SW 1271 (cell line): ENCODE measurements at regions not wholly inside any gene's neighbourhood (a gene's known extent, or its start where the extent isn't known, plus 50 kb on each side); places are given as distances from the start of the nearest gene placed in this dataset.

ENCODE experiments used
- DNase-seq, 2 experiments: peaks; one replicate each; lab custom pipeline; 2025; lab: John Stamatoyannopoulos, UW

DNA sequence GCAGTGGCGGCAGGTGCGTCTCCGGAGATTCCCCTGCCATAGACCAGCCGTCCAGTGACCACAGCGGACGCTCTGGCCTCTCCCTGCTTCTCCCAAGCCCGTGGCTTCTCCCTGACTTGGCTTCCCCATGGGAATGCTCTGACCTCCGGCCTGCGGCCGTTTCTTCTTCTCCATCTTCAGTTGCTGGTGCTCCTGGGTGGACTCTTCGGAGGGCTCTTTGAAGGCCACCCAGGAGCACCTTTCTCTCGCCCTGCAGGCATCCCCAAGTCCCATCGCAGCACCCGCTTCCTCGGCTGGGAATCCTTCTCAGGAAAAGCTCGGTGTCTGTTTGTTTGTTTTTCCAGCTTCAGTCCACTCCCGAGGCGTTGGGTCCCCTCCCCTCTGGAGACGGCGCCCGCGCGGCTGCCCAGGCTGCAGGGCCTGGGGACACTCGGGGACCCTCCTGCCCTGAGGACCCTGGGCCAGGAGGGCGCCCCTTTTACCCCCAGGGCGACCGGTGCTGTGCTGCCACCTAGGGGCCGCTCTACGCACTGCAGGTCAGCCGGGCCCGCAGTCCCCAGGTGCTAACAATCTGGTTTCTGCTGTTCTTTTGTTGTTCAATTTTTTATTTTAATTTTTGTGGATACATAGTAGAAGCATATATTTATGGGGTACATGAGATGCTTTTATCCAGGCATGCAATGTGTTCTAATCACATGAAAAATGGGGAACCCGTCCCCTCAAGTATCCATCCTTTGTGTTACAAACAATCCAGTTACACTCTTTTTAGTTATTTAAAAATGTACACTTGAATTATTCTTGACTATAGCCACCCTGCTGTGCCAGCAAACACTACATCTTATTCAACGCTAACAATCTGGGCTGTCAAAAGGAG, 197.9 kb upstream of the ADAMTS16 start:
- no peak for DNase-seq

DNA sequence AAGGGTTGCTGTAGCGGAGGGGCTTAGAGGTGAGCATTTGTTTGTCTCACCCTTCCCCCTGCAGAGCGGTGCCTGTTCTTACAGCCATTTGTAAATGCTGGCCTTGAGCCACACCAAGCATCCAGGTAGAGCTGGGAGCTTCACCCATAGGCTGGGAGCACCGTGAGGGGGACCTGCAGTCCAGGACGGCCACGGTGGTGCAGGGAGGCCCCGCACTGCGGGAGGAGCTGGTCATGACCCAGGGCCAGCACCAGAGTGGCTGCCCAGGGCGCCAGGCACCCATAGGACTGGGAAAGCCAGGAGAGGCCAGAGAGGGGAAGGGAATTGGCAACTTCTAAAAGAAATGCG, 197.3 kb upstream of the ADAMTS16 start:
- no peak for DNase-seq

DNA sequence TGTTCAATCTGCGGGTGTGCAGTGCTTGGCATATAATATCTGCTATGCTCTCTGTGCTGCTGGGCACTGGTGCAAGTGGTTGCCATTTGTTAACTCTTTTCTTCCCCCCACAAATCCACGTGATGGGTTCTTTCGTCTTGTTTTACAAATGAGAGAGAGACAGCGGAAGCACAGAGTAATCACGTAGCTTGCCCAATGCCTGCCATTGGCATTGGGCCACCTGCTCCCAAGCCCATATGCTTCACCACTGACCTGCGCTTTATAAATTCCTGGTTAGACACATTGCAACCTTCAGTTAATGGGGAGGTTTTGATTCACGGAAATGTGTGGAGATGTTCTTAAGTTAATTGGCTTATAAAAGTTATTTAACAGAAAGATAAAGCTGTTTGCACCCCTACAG, 194.8 kb upstream of the ADAMTS16 start:
- DNase-seq: no peak

DNA sequence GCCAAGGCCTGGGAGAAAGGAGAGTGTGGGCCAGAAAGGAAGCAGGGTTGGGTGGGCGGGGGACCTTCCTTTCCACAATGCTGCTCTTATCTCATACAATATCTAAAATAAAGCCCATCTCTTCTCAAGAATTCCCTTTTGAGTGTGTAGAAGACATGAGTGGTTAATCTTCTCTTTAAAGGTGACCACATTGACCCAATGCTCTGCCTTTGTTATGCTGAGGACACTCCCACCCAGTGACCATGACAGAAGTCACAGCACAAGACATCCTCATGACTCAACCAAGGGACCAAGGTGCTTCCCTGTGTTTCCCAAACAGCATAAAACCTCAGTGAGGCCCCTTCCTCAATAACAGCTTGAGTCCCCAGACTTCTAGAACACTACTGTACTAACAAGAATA, 193.0 kb upstream of the ADAMTS16 start:
- DNase-seq: no peak

DNA sequence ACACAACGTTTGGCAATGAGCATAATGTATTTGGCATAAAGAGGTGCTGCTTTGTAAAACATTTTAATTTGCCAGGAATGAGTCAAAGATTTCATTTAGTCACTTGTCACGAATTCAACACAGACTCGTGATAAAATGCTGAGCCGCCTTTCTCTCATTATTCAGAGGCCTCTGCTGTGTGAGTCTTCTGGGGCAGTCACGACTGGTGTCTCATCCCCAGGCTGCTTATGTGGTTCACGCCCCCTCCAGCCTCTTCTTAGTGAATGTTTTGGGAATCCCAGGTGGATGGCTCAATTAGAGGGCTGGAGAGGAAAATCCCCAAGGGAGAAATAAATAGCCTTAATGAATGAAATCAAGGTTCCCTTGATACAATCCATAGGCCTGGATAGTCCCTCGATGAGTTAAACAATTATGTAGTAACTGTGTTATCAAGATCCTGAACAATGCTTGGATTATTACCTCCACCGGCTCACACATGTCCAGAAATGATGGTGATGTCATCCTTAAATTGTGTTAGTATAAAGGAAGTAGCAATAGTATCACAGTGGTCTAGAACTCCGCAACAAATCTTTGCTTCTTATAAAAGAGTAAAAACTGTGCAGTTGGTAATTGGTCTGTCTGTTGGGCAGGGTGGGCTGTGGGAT, 192.1 kb upstream of the ADAMTS16 start:
- no peak for DNase-seq

DNA sequence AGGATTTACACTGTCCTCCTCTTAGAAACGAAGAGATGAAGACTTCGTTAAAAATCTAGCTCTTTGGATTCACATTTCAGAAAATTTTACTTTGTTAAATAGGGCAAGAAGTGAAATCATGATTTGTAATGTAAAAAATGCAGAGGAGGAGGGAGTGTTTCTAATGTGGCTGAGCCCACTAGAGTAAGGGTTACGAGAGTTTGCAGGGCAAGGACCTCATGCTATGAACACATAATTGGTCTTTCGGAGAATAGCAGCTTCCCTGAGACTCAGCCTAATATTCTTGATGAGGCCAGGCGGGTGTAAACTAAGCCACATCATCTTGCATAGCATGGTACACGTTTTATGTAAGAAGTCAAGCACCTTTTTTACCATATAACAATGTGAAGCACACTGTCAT, 191.0 kb upstream of the ADAMTS16 start:
- no peak for DNase-seq

DNA sequence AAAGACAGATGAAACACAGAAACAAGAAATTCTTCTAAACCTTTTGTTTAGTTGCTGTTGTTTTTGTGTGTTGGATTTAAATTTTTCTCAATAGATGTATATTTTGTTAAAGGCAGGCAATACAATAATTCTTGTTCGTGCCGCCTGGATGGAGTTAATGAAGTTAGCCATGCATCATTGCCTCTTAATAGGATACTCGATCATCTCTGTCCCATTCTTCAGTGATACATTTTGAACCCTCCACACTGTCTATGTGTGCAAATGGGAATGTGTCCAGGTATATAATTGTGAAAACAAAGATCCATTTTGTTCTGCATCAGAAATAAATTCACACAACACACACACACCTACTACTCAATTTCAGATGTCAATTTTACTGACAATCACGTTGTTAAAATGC, 186.6 kb upstream of the ADAMTS16 start:
- DNase-seq: no peak

DNA sequence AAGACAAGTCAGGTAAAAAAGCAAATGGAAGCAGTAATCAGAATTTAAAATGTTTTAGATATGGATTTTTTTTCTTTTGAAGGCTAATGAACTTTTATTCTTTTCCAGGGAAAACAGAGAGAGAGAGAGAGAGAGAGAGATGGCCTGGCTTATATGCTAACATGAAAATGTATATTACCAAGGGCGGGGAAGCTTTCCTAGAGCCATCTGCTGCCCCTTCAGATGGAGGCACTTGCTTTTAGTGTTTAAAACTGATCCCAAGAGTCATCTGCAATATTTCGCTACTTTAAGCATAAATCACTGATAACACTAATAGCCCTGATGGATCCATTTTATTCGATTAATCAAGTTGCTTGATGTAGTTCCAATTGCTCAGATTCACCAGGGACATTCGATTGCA, 186.1 kb upstream of the ADAMTS16 start:
- DNase-seq: no peak

DNA sequence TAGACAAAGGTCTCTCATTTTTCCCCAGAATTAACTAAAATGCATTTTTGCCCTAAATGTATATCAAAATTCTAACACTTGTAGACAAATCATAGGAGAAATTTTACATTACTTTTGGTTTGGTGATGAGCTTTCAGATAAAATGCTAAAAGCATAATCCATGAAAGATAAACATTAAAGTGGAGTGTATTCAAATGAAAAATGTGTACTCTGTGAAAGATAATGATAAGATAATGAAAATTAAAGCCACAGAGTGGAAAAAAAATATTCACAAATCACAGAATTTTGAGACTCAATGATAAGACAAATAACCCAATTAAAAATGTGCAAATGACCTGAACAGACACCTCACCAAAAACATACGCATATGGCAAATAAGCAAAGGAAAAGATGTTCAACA, 176.9 kb upstream of the ADAMTS16 start:
- DNase-seq: no peak

DNA sequence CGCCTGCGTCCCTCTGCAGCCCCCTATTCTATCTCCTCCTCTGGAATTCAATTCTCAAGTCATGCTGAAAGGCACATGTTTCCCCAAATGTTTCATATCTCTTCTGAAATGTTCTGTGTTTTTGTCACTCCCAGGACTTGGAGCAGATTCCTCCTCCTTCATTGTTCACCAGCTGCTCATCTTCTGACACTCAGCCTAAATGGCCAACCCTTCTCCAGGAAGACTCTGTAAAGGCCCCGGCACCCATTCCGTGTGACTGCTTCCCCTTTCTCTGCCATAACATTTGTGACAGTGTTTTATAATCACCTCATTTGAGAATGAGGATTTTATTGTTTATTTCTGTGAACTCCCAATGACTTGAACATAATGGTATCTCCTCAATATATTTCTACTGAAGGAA, 170.8 kb upstream of the ADAMTS16 start:
- no peak for DNase-seq

DNA sequence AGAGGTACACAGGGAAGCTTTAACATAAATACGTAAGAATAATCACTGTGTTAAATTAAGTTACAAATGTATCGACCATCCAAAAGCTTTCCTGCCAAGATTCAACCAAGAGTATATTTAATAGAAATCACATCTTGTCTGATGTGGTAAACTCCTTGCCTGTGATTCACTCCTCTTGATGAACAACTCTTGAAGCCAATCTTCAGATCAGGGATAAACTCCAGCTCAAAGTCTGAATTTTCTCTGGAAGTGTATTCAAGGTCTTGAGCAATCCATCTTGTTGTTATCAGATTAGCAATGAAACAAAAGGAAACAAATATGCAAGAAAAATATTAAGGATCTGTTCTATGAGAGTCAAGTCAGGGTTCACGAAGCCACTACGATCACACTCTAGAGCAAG, 170.0 kb upstream of the ADAMTS16 start:
- no peak for DNase-seq

DNA sequence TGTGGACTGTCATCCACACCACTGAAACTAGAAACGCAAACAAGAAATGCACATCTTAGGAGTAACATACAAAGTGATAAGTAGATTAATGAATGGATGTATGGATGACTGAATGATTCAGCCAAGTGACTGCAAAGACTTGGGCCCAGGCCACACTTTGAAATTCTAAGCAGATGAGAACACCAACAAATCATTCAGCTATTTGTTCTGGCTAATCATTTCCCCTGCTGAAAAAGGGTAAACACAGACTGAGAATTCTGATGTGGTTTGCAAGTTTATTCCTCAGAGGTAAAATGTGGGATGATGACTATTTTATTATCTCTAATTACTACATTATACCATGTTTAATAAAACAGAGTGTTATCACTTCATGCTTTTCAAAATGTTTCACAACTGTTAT, 163.2 kb upstream of the ADAMTS16 start:
- DNase-seq: no peak

DNA sequence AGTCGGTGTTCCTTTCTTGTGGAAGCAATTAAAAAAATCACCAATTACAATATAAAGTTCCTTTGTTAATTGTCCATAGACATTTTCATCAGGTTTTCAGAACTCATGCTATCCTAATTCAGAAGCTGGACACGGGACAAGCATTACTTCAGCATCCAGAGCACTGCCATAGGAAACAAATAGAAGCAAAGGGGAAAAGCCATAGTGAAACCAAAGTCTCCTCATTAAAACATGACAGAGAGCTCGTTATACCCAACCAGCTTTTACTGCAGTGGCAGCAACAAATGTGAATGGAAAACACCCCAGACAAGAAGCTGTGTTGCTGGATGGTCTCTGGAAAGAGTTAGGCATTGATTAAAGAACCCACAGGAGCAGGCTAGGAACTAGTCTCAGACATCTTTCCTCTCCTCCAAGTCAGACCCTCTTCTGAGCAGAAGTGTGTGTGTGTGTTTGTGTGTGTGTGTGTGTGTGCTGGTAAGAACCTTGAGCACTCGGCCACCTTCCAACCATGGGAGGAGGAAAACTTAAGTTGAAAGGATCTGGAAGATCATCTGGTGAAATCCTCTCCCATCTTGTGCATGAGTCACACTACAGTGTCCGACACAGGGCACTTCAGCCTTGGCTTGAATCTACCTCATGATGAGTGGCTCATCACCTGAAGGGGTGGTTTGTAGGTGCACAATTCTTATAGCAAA, 162.6 kb upstream of the ADAMTS16 start:
- DNase-seq: no peak

DNA sequence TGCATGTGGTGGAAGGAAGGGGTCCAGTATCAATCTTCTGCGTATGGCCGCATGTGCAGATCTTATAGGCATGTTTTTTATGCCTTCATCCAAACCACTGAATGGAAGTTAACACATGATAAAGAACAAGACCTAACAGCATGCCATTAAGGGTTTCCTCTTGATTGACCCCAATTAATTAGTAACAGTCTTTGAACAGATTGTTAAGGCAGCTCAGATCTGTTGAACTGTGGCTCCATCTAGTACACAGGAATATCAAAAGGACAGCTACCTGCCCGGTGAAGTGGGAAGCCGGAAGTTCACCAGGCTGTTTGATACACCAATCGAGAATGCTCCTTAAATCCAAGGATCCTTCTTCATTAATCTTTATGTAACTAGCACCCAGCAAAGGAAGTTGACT, 159.9 kb upstream of the ADAMTS16 start:
- DNase-seq: no peak

DNA sequence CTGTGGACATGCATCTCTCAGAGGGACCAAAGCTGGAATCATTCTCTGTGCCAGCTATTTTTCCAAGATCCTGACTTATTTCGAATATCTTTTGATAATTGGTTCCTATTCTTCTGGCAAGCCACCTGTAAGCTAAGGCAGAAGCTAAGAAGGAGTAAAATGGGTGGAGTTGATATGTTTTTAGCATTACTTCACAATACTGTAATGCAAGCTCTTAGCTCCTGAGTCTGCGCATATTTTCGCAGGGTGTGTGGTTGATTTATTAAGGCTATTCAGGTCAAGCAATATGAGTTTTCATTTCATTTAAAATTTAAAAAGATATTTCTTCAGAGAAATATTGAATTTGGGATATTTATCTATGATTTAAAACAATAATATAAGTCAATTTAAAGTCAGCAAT, 158.5 kb upstream of the ADAMTS16 start:
- DNase-seq: no peak

DNA sequence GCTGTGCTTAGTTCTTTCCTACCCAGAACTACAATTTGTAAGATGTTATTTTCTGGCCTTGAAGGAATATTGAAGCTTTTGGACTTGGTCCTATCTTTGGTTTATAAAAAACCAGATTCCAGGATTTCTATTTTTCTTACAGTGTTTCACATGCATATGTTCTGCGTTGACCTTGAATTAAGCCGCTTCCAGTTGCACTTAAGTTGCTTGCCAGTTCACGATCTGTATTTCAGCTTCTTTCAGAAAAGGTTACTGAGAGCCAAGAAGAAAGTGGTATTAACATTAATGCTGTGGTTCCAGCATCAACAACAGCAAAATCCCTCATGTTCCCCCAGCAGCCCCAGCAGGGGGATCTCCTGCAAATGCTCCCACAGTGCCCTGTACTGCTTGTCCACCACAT, 156.4 kb upstream of the ADAMTS16 start:
- DNase-seq: no peak

DNA sequence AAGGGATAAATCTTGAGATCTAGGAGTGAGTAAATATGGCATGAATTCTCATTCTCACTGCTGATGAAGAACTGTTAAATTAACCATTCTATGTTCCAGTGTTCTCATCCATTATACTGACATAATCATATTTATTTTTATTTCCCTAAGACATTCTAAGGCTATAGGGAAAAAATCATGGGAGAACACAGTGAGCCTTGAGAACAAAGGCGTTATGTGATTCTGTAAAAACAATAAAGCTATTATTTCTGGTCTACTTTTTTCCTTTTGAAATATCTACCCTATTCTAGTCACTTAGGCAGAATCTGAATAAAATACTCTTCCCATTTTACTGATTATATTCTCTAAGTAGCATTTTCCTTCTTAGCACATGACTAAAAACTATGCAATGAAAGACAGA, 155.7 kb upstream of the ADAMTS16 start:
- DNase-seq: no peak

DNA sequence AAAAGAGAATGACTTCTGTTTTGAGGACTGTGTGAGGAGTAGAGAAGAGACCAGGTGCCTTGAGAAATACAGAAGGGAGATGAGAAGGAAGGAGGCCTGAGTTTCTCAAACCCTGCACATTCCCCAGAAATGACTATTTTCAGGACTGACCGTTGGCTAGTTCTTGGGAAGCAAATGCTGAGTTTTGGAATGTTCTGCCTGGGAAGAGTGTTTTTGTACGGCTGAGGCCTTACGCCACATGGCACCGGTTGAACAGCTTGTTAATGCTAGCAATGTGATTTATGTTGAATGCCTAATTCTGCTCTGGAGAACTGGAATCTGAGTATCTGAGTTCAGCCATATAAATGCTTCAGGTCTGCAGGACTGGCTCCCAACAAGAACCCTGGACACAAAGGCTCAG, 152.7 kb upstream of the ADAMTS16 start:
- no peak for DNase-seq

DNA sequence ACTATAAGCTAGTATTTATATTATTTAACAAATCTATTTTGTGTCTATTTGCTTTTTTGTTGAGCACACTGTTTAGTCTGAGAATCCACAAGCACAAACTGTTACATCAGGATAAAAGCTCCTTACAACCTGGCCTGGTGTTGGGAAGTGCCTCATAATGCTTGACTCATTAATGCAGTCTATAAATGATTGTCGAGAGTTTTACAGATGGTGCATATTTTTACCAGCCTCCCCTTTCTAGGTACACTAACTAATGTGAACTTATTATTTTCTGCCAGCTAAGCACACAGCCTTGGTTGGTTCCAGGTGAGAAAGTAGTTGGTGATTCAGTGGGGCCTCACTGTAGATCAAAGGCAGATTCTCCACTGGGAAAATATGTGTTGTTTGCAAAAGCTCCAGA, 151.0 kb upstream of the ADAMTS16 start:
- DNase-seq: no peak

DNA sequence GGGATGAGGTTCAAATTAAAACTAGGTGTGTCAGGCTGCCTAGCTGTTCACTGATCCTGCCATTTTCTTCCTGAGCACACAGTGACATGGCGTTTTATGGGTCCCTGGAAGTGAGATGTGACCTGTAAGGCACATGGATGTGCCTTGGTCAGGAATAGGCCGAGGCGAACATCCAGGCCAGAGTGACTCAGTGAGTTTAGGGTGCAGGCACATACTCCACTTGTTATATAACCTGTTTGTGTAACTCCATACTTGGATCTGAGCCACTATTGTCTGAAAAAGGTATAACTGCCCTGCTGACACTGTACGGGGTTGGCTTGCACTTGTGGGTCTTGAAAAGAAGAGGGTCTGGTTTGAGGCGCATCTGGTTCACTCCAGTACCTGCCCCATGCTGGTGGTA, 150.1 kb upstream of the ADAMTS16 start:
- DNase-seq: no peak

DNA sequence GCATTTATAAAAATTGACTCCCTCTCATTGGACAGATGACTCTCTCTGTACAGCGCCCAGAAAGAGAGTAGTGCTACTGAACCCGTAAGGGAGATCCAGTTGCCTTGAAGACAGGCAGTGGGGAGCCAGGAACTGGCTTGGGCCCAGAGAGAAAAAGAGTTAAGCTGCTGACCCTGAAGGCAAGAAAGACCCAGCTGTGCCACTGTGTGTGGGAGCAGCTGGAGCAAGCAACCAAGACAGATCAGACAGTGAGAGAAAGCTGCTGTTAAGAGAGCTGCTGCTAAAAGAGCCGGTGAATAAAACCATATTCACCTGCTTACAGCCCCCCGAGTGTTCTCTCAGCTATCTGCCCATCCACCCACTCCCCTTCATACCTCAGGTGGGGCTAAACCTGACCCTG, 149.7 kb upstream of the ADAMTS16 start:
- DNase-seq: no peak

DNA sequence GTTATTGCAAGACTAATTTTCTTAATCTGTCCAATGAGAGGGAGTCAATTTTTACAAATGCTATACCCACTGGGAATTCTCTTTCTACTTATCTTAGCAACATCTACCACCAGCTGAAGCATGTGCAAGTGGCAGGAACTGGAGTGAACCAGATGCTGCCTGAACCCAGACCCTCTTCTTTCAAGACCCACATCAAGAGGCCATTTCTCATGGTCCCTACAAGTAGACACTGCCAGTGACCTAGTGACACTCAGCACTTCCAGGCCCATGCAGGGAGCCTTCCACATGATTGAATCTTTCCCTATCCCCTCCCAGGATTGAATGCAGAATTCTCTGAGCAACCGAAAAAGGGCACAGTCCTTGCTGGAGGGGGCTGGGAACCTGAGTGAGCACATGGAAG, 148.2 kb upstream of the ADAMTS16 start:
- no peak for DNase-seq

DNA sequence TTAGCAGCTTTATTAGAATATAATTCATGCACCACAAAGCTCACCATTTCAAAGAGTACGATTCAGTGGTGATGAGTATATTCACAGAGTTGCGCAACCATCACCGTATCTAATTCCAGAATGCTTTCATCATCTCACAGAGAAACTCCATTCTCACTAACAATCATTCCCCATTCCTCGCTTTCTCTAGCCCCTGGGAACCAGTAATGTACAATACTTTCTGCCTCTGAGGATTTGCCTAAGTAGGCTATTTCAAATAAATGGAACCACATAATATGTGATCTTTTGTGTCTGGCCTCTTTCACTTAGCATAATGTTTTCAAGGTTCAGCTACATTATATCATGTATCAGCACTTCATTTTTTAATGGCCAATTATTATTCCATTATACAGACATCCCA, 145.1 kb upstream of the ADAMTS16 start:
- DNase-seq: no peak
